Trophoblast cell (in vitro differentiated cells and primary cell): ENCODE measurements at regions not wholly inside any gene's neighbourhood (a gene's known extent, or its start where the extent isn't known, plus 50 kb on each side); places are given as distances from the start of the nearest gene placed in this dataset.

Experiments used
- DNase-seq, 2 donors: peaks; one replicate each; pipeline ENCODE4 v3.0.0-alpha.2; 2016
- H2AFZ ChIP-seq: 2 replicates; pipeline ENCODE4 v1.6.1; 2013; ENCODE audit warnings: low read length, moderate library complexity, mild to moderate bottlenecking; ENCODE audit not compliant: insufficient read depth, poor library complexity
- H2AK5ac ChIP-seq: 2 replicates; pipeline ENCODE4 v1.6.1; 2013; ENCODE audit warnings: mild to moderate bottlenecking, low read length
- H2BK120ac ChIP-seq: 2 replicates; pipeline ENCODE4 v1.6.1; 2013; ENCODE audit warnings: low read length, mild to moderate bottlenecking, moderate library complexity; ENCODE audit not compliant: insufficient read depth, poor library complexity
- H2BK12ac ChIP-seq: 2 replicates; pipeline ENCODE4 v1.6.1; 2013; ENCODE audit warnings: mild to moderate bottlenecking, low read length, moderate library complexity
- H2BK5ac ChIP-seq: 2 replicates; pipeline ENCODE4 v1.6.1; 2013; ENCODE audit warnings: low read length, low read depth, moderate library complexity, mild to moderate bottlenecking; ENCODE audit not compliant: poor library complexity
- H3K14ac ChIP-seq: 2 replicates; pipeline ENCODE4 v1.6.1; 2013; ENCODE audit warnings: mild to moderate bottlenecking, low read length
- H3K18ac ChIP-seq: 2 replicates; pipeline ENCODE4 v1.6.1; 2013; ENCODE audit warnings: mild to moderate bottlenecking, low read length
- H3K23ac ChIP-seq: 2 replicates; pipeline ENCODE4 v1.6.1; 2013; ENCODE audit warnings: low read length
- H3K27ac ChIP-seq: 2 replicates; pipeline ENCODE4 v1.5.1; 2013; ENCODE audit warnings: low read depth, mild to moderate bottlenecking, inconsistent platforms, low read length, moderate library complexity
- H3K27me3 ChIP-seq: 2 replicates; pipeline ENCODE4 v1.6.1; 2013; ENCODE audit warnings: inconsistent platforms, mild to moderate bottlenecking, low read length, moderate library complexity; ENCODE audit not compliant: insufficient read depth
- H3K36me3 ChIP-seq, 2 experiments: 1 replicate in 1 of 2; 2 replicates in 1 of 2; pipeline ENCODE4 v1.6.1; 2013; ENCODE audit warnings: low read length in 2 of 2, mild to moderate bottlenecking in 2 of 2, moderate library complexity in 1 of 2; ENCODE audit not compliant: insufficient read depth in 2 of 2, control insufficient read depth in 1 of 2
- H3K4ac ChIP-seq: 2 replicates; pipeline ENCODE4 v1.6.1; 2013; ENCODE audit warnings: low read depth, mild to moderate bottlenecking, low read length, moderate library complexity
- H3K4me1 ChIP-seq, 2 experiments: 1 replicate in 1 of 2; 2 replicates in 1 of 2; pipeline ENCODE4 v1.6.1; 2013; ENCODE audit warnings: low read length in 2 of 2, mild to moderate bottlenecking in 2 of 2, moderate library complexity in 1 of 2; ENCODE audit not compliant: insufficient read depth in 2 of 2, control insufficient read depth in 1 of 2
- H3K4me2 ChIP-seq: 2 replicates; pipeline ENCODE4 v1.6.1; 2013; ENCODE audit warnings: inconsistent platforms, mild to moderate bottlenecking, low read length, moderate library complexity
- H3K4me3 ChIP-seq: 2 replicates; pipeline ENCODE4 v1.5.1; 2013; ENCODE audit warnings: mild to moderate bottlenecking, low read depth, low read length, inconsistent platforms
- H3K79me1 ChIP-seq: one replicate; pipeline ENCODE4 v1.6.1; 2013; ENCODE audit warnings: low read length
- H3K79me2 ChIP-seq: 2 replicates; pipeline ENCODE4 v1.6.1; 2013; ENCODE audit warnings: low read length, mild to moderate bottlenecking; ENCODE audit not compliant: control insufficient read depth, insufficient read depth, poor library complexity
- H3K9ac ChIP-seq: 2 replicates; pipeline ENCODE4 v1.6.1; 2013; ENCODE audit warnings: mild to moderate bottlenecking, low read length
- H3K9me3 ChIP-seq: 2 replicates; pipeline ENCODE4 v1.6.1; 2013; ENCODE audit warnings: low read depth, mild to moderate bottlenecking, control low read depth, inconsistent platforms, low read length; ENCODE audit not compliant: insufficient read depth
- H4K12ac ChIP-seq: 2 replicates; pipeline ENCODE4 v1.6.1; 2013; ENCODE audit warnings: low read depth, mild to moderate bottlenecking, low read length, moderate library complexity
- H4K8ac ChIP-seq: 2 replicates; pipeline ENCODE4 v1.6.1; 2013; ENCODE audit warnings: low read depth, mild to moderate bottlenecking, low read length, moderate library complexity
- H4K91ac ChIP-seq: one replicate; pipeline ENCODE4 v1.6.1; 2013; ENCODE audit warnings: low read depth, mild to moderate bottlenecking, low read length, moderate library complexity
- WGBS: extraction: QIAGEN DNeasy Blood & Tissue Kit; methylation state at CpG from one replicate; pipeline ENCODE4 v1.1.7; 2013; ENCODE audit warnings: missing lambda C conversion rate; ENCODE audit not compliant: insufficient read length, insufficient coverage; ENCODE audit errors: extremely low coverage; 5-methylcytosine and 5-hydroxymethylcytosine counted together

DNA sequence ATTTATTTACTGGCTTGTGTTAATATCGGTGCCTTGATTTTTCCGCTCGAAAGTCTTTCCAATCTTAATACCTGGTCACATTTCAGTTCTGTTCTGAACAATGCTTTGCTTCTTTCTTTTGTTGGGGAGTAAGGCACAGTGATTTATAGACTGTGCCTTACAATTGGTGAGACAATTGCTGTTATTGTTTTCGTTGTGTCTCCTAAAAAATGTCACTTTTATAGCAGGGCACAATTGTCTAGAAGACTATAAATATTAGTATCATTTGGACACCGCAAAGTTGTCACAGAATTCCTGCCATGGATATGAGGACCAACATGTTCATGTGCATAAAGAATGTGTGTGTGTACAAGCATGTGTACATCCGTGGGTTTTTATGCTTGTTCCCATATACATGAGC, 231.9 kb downstream of the INSIG2 start:
- no peaks in the 10 kb centered on the region for H3K9me3 ChIP-seq
- H3K14ac ChIP-seq: no peak overlapping the region
- no peak overlapping the region for H2BK12ac ChIP-seq
- H3K4me3 ChIP-seq: no peak overlapping the region
- no peaks in the 10 kb centered on the region for H3K36me3 ChIP-seq
- H3K18ac ChIP-seq: no peak overlapping the region
- peaks cover 0 to 12% of the 10 kb centered on the region in 2 experiments for H3K4me1 ChIP-seq
- DNase-seq: no peak
- H3K9ac ChIP-seq: no peak overlapping the region
- no CpG with 5 or more reads among the region's 6 CpGs for WGBS
- H3K79me1 ChIP-seq: no peaks in the 10 kb centered on the region
- H2AK5ac ChIP-seq: no peak overlapping the region
- H3K4ac ChIP-seq: no peak overlapping the region
- no peak overlapping the region for H2BK120ac ChIP-seq
- no peak overlapping the region for H3K4me2 ChIP-seq
- no peak overlapping the region for H2BK5ac ChIP-seq
- H4K8ac ChIP-seq: no peak overlapping the region
- H4K91ac ChIP-seq: no peak overlapping the region
- H3K23ac ChIP-seq: no peak overlapping the region
- H3K79me2 ChIP-seq: no peaks in the 10 kb centered on the region
- H4K12ac ChIP-seq: no peak overlapping the region
- H3K27me3 ChIP-seq: no peaks in the 10 kb centered on the region
- H3K27ac ChIP-seq: no peak overlapping the region
- no peak overlapping the region for H2AFZ ChIP-seq

GRCh38 chr2:118319271-118319684, 231.0 kb downstream of the INSIG2 start:
- Histone ChIP-seq H3K14ac (no peak overlapping the region), H3K4me1 (peaks cover 0 to 12% of the 10 kb centered on the region in 2 experiments), H2BK120ac (no peak overlapping the region), H3K9me3 (no peaks in the 10 kb centered on the region), H3K4me2 (no peak overlapping the region), H3K27ac (no peak overlapping the region), H2BK5ac (no peak overlapping the region), H3K36me3 (no peaks in the 10 kb centered on the region), H3K18ac (no peak overlapping the region), H4K8ac (peak overlapping the region; percentile 16), H3K4me3 (no peak overlapping the region), H3K9ac (no peak overlapping the region), H2AFZ (no peak overlapping the region), H2AK5ac (no peak overlapping the region), H4K91ac (no peak overlapping the region), H2BK12ac (no peak overlapping the region), H3K4ac (no peak overlapping the region), H3K23ac (no peak overlapping the region), H3K79me1 (no peaks in the 10 kb centered on the region), H3K79me2 (no peaks in the 10 kb centered on the region), H4K12ac (no peak overlapping the region), H3K27me3 (no peaks in the 10 kb centered on the region)
- no CpG with 5 or more reads among the region's 4 CpGs for WGBS
- DNase-seq: no peak

DNA sequence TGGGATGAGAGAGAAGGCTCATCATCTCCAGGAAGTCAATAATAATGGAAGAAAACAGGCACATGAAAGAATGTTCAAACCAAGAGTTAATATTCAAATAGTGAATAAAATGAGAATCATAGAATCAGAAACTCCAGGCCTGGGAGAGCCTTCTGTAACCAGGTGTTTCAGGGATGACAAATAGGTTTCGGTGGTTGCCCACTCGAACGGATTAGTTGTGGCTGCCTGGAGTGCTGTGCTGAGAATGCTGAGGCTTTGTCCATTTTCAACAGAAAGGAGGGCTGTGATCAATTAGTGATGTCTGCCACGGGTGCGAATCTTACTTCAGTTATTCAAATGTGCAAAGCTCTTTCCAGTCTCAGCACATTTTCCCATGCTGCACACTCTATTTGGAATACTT, 227.3 kb downstream of the INSIG2 start:
- no peak overlapping the region for H3K18ac ChIP-seq

DNA sequence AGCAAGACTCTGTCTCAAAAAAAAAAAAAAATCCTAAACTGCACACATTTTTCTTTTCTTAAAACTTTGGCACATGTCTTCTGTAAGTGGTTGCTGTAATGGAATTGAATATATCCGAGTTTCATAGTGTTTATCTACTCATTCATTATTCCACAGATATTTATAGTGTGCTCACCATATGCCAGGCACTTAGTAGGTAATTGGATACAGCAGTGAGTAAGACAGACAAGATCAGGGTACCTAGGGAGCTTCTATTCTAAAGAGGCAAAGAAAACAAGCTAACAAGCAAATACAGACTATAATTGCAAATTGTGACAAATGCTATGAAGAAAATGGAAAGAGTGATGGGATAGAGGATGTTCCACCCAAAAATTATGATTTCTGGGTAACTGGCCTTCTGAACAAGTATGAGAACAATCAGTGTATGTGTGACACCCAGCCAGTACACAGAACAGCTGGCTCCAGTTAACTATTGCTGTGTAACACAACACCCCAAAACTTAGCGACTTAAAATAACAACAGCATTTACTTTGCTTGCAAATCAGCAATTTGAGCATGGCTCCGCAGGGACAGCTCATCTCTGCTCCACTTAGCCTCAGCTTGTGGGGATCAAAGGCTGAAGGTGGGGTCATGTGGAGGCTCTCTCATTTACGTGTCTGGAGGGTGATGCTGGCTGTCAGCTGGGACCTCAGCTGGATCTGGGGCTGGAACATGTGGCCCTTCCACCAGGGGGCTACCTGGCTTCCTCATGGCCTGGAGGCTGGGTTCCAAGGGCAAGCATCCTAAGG, 224.9 kb downstream of the INSIG2 start:
- WGBS: no CpG with 5 or more reads among the region's 4 CpGs
- Histone ChIP-seq H3K27me3 (no peaks in the 10 kb centered on the region), H2BK120ac (no peak overlapping the region), H4K91ac (no peak overlapping the region), H3K4me2 (no peak overlapping the region), H4K8ac (no peak overlapping the region), H3K23ac (no peak overlapping the region), H3K18ac (no peak overlapping the region), H3K4me1 (peaks cover 0 to 3% of the 10 kb centered on the region in 2 experiments), H3K79me2 (no peaks in the 10 kb centered on the region), H3K27ac (no peak overlapping the region), H2BK12ac (no peak overlapping the region), H3K79me1 (peaks cover 3% of the 10 kb centered on the region), H2BK5ac (no peak overlapping the region), H2AFZ (no peak overlapping the region), H3K4me3 (no peak overlapping the region), H2AK5ac (no peak overlapping the region), H3K14ac (no peak overlapping the region), H3K4ac (no peak overlapping the region), H3K36me3 (no peaks in the 10 kb centered on the region), H4K12ac (no peak overlapping the region), H3K9ac (no peak overlapping the region), H3K9me3 (no peaks in the 10 kb centered on the region)
- no peak for DNase-seq

More for the DNA sequence above, 227.3 kb downstream of the INSIG2 start:
- H2AK5ac ChIP-seq: no peak overlapping the region
- H3K4me3 ChIP-seq: no peak overlapping the region
- H4K12ac ChIP-seq: no peak overlapping the region
- DNase-seq: no peak
- H3K9ac ChIP-seq: no peak overlapping the region
- no peak overlapping the region for H2AFZ ChIP-seq
- no peaks in the 10 kb centered on the region for H3K27me3 ChIP-seq
- no peak overlapping the region for H3K23ac ChIP-seq
- no peak overlapping the region for H3K14ac ChIP-seq
- H3K36me3 ChIP-seq: no peaks in the 10 kb centered on the region
- H3K4me2 ChIP-seq: no peak overlapping the region
- H4K8ac ChIP-seq: no peak overlapping the region
- no peak overlapping the region for H3K27ac ChIP-seq
- H3K79me1 ChIP-seq: no peaks in the 10 kb centered on the region
- no peak overlapping the region for H4K91ac ChIP-seq
- H3K4ac ChIP-seq: no peak overlapping the region
- peaks cover 0 to 7% of the 10 kb centered on the region in 2 experiments for H3K4me1 ChIP-seq
- no peaks in the 10 kb centered on the region for H3K9me3 ChIP-seq
- no peaks in the 10 kb centered on the region for H3K79me2 ChIP-seq
- no peak overlapping the region for H2BK5ac ChIP-seq
- no peak overlapping the region for H2BK12ac ChIP-seq
- no CpG with 5 or more reads among the region's 5 CpGs for WGBS
- no peak overlapping the region for H2BK120ac ChIP-seq
